HG03439 (cell line): ENCODE measurements at regions not wholly inside any gene's neighbourhood (a gene's known extent, or its start where the extent isn't known, plus 50 kb on each side); places are given as distances from the start of the nearest gene placed in this dataset.

Experiments
- ATAC-seq: cut with Tn5 transposase; IDR thresholded peaks from one replicate; pipeline ENCODE4 v1.9.1; 2021; ENCODE audit warnings: mild to moderate bottlenecking, moderate library complexity; ENCODE audit not compliant: unreplicated experiment

- no peak for ATAC-seq
These were observed 183.9 kb downstream of the CXCL12 start for GRCh38 chr10:44201011-44201410.

GRCh38 chr10:44199991-44200655, 184.8 kb downstream of the CXCL12 start:
- ATAC-seq, result no peak

- no peak for ATAC-seq
These were observed 185.6 kb downstream of the CXCL12 start for GRCh38 chr10:44199267-44199666.

- ATAC-seq, result no peak
These were observed 186.2 kb downstream of the CXCL12 start for GRCh38 chr10:44198780-44199097.

GRCh38 chr10:44198096-44198779, 186.7 kb downstream of the CXCL12 start:
- no peak for ATAC-seq

GRCh38 chr10:44197646-44198045, 187.3 kb downstream of the CXCL12 start:
- ATAC-seq, result no peak

GRCh38 chr10:44196336-44196735, 188.6 kb downstream of the CXCL12 start:
- no peak for ATAC-seq

- ATAC-seq, result no peak
These were observed 188.9 kb downstream of the CXCL12 start for GRCh38 chr10:44196008-44196320.

GRCh38 chr10:44195112-44196007, 189.5 kb downstream of the CXCL12 start:
- no peak for ATAC-seq

GRCh38 chr10:44194435-44194834, 190.5 kb downstream of the CXCL12 start:
- ATAC-seq, result no peak

GRCh38 chr10:44193567-44194220, 191.2 kb downstream of the CXCL12 start:
- no peak for ATAC-seq

- no peak for ATAC-seq
These were observed 191.7 kb downstream of the CXCL12 start for GRCh38 chr10:44193166-44193565.

- no peak for ATAC-seq
These were observed 192.5 kb downstream of the CXCL12 start for GRCh38 chr10:44192435-44192834.

GRCh38 chr10:44190541-44190940, 194.4 kb downstream of the CXCL12 start:
- no peak for ATAC-seq

GRCh38 chr10:44186821-44187220, 198.1 kb downstream of the CXCL12 start:
- ATAC-seq, result no peak

GRCh38 chr10:44186150-44186549, 198.7 kb downstream of the CXCL12 start:
- no peak for ATAC-seq

GRCh38 chr10:44185315-44185666, 199.6 kb downstream of the CXCL12 start:
- no peak for ATAC-seq

- no peak for ATAC-seq
These were observed 200.1 kb downstream of the CXCL12 start for GRCh38 chr10:44184633-44185314.

- ATAC-seq, result no peak
These were observed 200.9 kb downstream of the CXCL12 start for GRCh38 chr10:44183667-44184632.

- no peak for ATAC-seq
These were observed 202.0 kb downstream of the CXCL12 start for GRCh38 chr10:44182909-44183308.
